ENCODE measurements at regions not wholly inside any gene's neighbourhood (a gene's known extent, or its start where the extent isn't known, plus 50 kb on each side); places are given as distances from the start of the nearest gene placed in this dataset.

- TF ChIP-seq POLR2A (IDR thresholded peaks at IDR 0.05; ENCODE audit: low read depth, low read length) (no peak), SPI1 (IDR thresholded peaks at IDR 0.05; ENCODE audit: low read depth, low read length) (no peak), POLR2AphosphoS5 (IDR thresholded peaks at IDR 0.05; ENCODE audit: low read depth, low read length) (no peak), TAF1 (IDR thresholded peaks at IDR 0.05; ENCODE audit: low read depth, low read length) (no peak), PAX5 (IDR thresholded peaks at IDR 0.05; ENCODE audit: insufficient read depth, low read length, severe bottlenecking) (no peak), POU2F2 (IDR thresholded peaks at IDR 0.05; ENCODE audit: low read depth, low read length) (no peak)
Measured at GRCh38 chr7:132030086-132030568, 473.7 kb upstream of the PODXL start.
